GM20000 (cell line): ENCODE measurements at regions not wholly inside any gene's neighbourhood (a gene's known extent, or its start where the extent isn't known, plus 50 kb on each side); places are given as distances from the start of the nearest gene placed in this dataset.

Experiments
- DNase-seq: peaks from one replicate; pipeline ENCODE4 v3.0.0; 2012; ENCODE audit warnings: low spot score
- TF ChIP-seq, protein P1 (sequence below): IDR thresholded peaks from 2 replicates; pipeline ENCODE4 v1.5.1; 2012; ENCODE audit warnings: mild to moderate bottlenecking, control low read depth; ENCODE audit errors: extremely low read depth, missing control alignments

DNA sequence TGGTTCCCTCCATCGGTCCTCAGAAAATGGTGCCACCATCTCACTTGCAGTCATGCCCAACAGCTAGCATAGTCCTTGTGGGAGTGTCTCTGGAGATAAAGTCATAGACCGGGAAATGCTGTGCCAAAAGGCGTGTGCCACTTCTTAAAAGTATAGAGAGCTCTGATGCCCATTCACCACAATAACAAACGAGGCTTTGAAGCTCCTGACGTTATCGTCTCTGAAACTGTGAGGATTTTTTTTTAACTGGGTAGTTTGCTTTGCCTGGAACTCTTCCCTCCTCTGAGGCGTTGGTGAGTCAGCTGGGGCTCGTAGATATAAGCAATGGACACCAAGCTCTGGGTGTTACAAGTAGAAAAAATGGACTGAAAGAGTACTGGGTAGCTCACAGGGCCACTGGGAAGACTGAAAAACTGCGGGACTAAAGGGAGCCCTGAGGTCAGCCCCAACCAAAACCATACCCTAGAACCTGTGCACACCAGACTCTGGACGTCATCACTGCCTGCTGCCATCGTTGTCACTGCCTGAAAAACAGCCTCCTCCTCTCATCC is 89.4 kb upstream of the TRIM2 start:
- TF ChIP-seq, protein P1, sequence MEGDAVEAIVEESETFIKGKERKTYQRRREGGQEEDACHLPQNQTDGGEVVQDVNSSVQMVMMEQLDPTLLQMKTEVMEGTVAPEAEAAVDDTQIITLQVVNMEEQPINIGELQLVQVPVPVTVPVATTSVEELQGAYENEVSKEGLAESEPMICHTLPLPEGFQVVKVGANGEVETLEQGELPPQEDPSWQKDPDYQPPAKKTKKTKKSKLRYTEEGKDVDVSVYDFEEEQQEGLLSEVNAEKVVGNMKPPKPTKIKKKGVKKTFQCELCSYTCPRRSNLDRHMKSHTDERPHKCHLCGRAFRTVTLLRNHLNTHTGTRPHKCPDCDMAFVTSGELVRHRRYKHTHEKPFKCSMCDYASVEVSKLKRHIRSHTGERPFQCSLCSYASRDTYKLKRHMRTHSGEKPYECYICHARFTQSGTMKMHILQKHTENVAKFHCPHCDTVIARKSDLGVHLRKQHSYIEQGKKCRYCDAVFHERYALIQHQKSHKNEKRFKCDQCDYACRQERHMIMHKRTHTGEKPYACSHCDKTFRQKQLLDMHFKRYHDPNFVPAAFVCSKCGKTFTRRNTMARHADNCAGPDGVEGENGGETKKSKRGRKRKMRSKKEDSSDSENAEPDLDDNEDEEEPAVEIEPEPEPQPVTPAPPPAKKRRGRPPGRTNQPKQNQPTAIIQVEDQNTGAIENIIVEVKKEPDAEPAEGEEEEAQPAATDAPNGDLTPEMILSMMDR = no peak
- no peak for DNase-seq

DNA sequence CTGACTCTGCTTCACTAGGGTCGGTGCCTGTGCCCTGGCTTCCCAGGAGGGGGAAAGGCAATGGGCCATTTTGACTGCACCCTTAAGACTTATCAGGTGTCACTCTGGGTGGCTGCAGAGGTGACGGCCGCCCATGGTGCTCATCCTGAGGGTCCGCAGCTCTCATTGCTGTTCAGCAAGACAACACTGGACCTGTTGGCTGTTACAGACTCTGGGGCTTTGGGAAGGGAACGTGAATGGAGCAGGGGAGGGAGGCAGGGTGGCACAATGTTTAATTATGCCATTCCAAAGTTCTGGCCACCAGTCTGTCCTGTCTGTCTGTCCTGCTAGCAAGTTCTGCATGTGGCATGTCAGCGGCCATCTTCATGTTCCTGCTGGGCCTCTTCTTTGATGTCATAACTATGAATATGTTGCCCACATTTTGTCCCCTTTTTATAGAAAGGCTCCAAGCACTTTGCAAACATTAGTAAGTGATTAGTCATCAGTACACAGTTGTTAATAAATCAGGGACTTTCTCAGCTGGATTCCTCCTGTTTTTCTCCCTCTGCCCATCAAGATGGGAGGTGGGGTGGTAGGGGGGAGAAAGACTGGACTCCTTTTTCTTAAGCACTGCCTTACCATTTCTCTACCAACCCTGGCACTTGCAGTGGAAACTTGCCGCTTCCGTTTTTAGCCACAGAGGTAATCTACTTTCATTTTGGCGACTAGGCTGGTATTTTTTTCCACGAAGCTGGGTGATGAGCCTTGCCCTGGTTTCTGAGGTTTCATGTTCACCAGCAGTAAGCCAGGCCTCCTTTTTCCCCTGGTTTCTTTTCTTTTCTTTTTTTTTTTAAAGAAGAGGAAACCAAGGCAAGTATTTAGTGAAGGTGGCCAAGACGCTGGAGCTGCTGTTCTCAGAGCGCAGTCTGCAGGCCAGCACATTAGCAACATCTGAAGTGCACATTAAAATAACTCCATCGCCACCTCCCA is 88.6 kb upstream of the TRIM2 start:
- peak; percentile 16 for DNase-seq
- TF ChIP-seq, protein P1 = no peak

DNA sequence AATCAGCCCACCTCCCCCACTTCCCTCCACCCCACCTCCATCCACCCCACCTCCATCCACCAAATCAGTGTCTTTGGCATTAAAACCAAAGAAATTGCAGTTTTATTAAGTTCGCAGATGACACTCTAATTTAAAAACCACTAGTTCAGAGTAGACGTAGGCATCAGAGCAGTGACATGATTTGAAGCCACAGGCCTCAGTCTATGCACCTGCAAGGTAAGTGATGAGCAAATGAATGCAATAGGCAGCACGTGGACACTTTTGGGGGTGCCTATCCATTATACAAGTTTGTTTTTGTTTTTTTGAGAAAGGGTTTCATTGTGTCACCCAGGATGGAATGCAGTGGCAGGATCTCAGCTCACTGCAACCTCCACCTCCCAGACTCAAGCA is 88.0 kb upstream of the TRIM2 start:
- DNase-seq = no peak
- TF ChIP-seq, protein P1 = no peak

DNA sequence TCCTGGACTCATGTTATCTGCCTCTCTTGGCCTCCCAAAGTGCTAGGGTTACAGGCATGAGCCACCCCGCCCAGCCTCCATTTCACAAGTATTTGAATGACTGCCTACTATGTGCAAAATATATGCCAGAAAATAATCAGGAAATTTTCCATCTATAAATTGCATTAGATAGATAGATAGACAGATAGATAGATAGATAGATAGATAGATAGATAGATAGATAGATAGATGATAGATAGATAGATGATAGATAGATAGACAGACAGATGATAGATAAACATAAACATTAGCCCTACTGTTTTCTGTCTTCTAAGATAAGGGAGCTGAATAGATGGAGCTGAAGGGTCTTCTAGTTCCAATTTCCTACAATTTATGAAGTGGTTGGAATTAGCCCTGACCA is 87.4 kb upstream of the TRIM2 start:
- no peak for DNase-seq
- TF ChIP-seq, protein P1 = no peak

DNA sequence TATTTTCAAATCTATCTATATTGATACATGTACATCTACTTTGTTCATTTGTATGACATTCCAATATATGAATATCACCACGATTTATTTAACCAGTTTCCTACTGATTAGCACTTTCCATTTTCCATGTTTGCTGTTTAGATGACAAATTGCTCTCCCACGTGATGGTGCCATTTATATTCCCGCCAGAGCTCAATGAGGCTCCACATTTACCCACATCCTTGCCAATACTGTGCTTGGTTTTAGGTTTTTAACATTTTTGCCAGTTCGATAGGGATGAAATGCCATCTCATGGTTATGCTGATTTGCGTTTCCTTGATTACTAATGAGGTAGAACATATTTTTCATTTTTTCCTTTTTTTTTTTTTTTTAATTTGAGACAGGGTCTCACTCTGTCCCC is 86.7 kb upstream of the TRIM2 start:
- TF ChIP-seq, protein P1 = no peak
- no peak for DNase-seq

DNA sequence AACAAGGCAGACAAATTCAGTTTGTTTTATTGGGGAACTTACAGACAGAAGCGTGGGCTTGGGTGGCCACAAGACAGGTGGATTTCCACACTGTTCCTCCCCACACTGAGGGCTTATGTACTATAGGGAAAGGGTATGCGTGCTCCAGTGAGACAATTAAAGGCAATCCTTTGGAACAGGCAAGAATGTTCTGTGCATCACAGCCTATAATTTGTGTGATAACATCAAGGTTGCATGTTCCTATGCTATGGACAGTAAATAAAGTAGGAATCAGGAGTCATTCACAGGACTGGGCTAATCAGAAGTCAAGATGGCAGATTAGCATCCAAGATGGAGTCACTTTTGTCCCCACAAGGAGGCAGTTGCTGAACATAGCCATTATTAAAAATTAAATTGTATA is 84.6 kb upstream of the TRIM2 start:
- TF ChIP-seq, protein P1 = no peak

DNA sequence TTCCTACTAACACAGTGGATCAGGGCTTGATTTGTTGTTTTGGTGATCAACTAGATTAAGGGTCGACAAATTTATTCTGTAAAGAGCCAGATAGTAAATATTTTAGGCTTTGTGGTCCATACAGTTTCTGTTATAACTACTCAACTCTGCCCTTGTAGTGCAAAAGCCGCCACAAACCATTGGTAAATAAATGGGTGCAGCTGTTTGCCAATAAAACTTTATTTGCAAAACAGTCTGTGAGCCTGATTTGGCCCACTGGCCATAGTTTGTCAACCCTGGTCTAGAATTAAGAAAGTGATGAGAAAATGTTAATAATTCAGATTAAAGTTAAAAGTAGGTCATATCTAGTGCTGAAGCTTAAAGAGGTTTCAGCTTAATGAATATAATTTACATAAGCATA is 84.0 kb upstream of the TRIM2 start:
- TF ChIP-seq, protein P1 = no peak
- DNase-seq = no peak

More for the DNA sequence above, 84.6 kb upstream of the TRIM2 start:
- DNase-seq = no peak
